GM18858 (cell line): ENCODE measurements at regions not wholly inside any gene's neighbourhood (a gene's known extent, or its start where the extent isn't known, plus 50 kb on each side); places are given as distances from the start of the nearest gene placed in this dataset.

Experiments
- ATAC-seq: cut with Tn5 transposase; IDR thresholded peaks from one replicate; pipeline ENCODE4 v1.9.1; 2021; ENCODE audit not compliant: unreplicated experiment

DNA sequence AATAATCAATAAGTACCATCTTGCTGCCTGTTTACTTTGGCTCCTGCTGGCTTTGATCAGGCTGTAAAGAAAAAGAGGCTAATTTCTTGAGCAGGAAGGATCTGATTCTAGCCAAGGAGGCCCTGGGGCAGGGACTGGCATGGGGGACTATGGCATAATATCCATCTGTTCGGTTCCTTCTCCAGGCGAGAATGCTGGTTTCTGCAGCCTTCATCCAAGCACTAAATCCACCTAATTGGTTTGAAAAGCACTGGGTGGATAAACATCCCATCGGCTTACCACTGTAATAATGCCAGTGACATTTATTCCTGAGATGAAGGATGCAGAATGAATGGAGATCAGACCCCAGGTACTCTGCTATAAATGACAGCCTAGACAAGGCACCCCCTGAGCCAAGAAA is 180.0 kb upstream of the ASIC2 start:
- ATAC-seq, result no peak

GRCh38 chr17:33474789-33475188 is 181.7 kb upstream of the ASIC2 start:
- no peak for ATAC-seq

GRCh38 chr17:33475594-33475993 is 182.5 kb upstream of the ASIC2 start:
- no peak for ATAC-seq

GRCh38 chr17:33481652-33482051 is 188.6 kb upstream of the ASIC2 start:
- ATAC-seq, result no peak

- ATAC-seq, result no peak
Observed at GRCh38 chr17:33482636-33483035, 189.5 kb upstream of the ASIC2 start.

- no peak for ATAC-seq
Observed at GRCh38 chr17:33484559-33484958, 191.5 kb upstream of the ASIC2 start.

- ATAC-seq, result no peak
Observed at GRCh38 chr17:33486135-33486885, 193.2 kb upstream of the ASIC2 start.

DNA sequence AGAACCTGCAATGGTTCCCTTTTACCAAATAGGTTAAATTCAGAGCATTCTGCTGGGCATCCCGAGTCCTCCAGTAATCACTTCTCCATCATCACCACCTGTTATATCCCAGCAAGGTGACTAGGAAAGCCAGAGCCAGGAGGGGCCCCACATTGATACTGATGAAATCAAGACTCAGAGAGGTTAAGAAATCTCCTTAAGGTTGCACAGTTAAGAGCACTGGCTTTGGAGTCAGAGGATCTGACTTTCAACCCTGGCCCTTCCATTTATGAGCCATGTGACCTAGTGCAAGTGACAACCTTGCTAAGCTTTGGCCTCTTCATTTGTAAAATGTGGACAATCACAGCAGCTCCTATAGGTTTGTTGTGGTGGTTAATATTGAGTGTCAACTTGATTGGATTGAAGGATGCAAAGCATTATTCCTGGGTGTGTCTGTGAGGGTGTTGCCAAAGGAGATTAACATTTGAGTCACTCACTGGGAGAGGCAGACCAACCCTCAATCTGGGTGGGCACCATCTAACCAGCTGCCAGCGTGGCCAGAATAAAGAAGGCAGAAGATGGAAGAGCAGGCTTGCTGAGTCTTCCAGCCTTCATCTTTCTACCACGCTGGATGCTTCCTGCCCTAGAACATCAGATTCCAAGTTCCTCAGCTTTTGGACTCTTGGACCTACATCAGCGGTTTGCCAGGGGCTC is 194.2 kb upstream of the ASIC2 start:
- ATAC-seq, result no peak

- ATAC-seq, result no peak
Observed at GRCh38 chr17:33491871-33492481, 198.9 kb upstream of the ASIC2 start.

- no peak for ATAC-seq
Observed at GRCh38 chr17:33492731-33493265, 199.7 kb upstream of the ASIC2 start.

GRCh38 chr17:33493566-33493965 is 200.5 kb upstream of the ASIC2 start:
- ATAC-seq, result no peak

- no peak for ATAC-seq
Observed at GRCh38 chr17:33494151-33494550, 201.1 kb upstream of the ASIC2 start.

DNA sequence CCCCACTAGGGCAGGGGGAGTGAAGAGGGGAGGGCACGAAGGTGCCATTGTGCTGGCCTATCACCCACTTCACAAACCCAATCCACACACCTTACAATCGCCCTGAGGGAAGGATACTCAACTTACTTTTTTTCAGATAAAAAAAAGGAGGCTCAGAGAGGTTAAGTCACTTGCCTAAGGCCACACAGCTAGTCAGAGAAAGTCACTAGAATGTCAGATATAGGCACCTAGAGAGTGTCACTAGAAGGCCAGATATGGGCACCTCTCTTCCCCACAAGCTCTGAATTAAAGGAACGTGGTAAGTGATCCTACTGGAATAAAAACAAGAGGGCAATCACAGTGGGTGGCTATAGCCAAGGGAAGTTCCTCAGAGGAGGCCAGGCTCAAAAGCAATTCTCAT is 204.5 kb upstream of the ASIC2 start:
- ATAC-seq, result no peak

DNA sequence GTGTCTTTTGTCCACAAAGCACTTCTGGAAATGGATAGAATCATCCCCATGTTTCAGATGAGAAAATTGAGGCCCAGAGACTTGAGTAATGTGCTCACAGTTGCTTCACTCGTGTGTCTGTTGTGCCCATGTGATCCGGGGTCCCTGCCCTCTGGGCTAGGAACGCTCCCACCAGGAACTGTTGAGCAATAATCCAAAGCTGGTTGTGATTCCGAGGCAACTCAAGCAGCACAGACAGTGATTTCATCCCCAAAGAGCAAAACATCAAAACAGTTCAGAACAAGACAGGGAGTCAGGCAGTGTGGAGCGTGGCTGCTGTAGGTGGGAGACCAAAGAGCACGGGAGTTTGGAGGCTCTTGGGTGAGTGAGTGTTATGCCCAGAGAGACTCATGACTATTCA is 205.0 kb upstream of the ASIC2 start:
- no peak for ATAC-seq

- ATAC-seq, result no peak
Observed at GRCh38 chr17:33499040-33499439, 205.9 kb upstream of the ASIC2 start.

GRCh38 chr17:33500151-33500550 is 207.1 kb upstream of the ASIC2 start:
- ATAC-seq, result no peak

DNA sequence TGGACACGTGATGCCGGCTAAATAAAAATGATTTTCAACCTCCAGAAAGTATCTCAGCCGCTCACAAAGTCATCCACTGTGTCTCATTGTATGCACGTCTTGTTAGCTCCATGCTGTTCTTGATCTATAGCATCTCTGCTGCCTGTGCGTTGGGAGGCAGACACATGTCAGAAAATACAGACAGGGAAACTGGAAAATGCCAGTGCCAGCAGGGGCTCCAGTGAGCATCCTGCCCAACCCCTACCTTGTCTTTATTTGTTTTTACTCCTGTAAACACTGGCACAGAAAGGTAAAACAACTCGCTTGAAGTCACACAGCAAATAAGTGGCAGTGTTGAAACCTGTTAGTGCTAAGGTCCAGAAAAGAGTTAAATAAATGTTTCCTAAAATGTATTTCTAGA is 208.1 kb upstream of the ASIC2 start:
- no peak for ATAC-seq

- ATAC-seq, result no peak
Observed at GRCh38 chr17:33504571-33504970, 211.5 kb upstream of the ASIC2 start.

GRCh38 chr17:33506889-33507650 is 214.0 kb upstream of the ASIC2 start:
- no peak for ATAC-seq

GRCh38 chr17:33508215-33508614 is 215.1 kb upstream of the ASIC2 start:
- ATAC-seq, result no peak

- ATAC-seq, result no peak
Observed at GRCh38 chr17:33509331-33509730, 216.2 kb upstream of the ASIC2 start.
